Mesenchymal stem cell (in vitro differentiated cells and primary cell): ENCODE measurements at regions not wholly inside any gene's neighbourhood (a gene's known extent, or its start where the extent isn't known, plus 50 kb on each side); places are given as distances from the start of the nearest gene placed in this dataset.

ENCODE experiments used
- DNase-seq: peaks from one replicate; pipeline ENCODE4 v3.0.0-alpha.2; 2013
- H2AFZ ChIP-seq: one replicate; pipeline ENCODE4 v1.6.1; 2013; ENCODE audit warnings: low read depth, mild to moderate bottlenecking, control low read depth, inconsistent platforms, low read length, moderate library complexity
- H2AK5ac ChIP-seq: 2 replicates; pipeline ENCODE4 v1.6.1; 2013; ENCODE audit warnings: low read length, moderate library complexity, mild to moderate bottlenecking, inconsistent platforms; ENCODE audit not compliant: severe bottlenecking
- H2BK120ac ChIP-seq: one replicate; pipeline ENCODE4 v1.6.1; 2013; ENCODE audit warnings: low read depth, mild to moderate bottlenecking, inconsistent platforms, low read length, moderate library complexity
- H2BK12ac ChIP-seq, 2 experiments: one replicate each; pipeline ENCODE4 v1.6.1; 2013; ENCODE audit warnings: inconsistent platforms in 2 of 2, low read length in 2 of 2, mild to moderate bottlenecking in 2 of 2, moderate library complexity in 2 of 2, control low read depth in 1 of 2
- H2BK15ac ChIP-seq: one replicate; pipeline ENCODE4 v1.6.1; 2013; ENCODE audit warnings: mild to moderate bottlenecking, low read depth, inconsistent platforms; ENCODE audit not compliant: poor library complexity, severe bottlenecking
- H2BK5ac ChIP-seq: 2 replicates; pipeline ENCODE4 v1.6.1; 2013; ENCODE audit warnings: low read depth, mild to moderate bottlenecking, low read length, control low read depth, inconsistent platforms; ENCODE audit not compliant: poor library complexity, severe bottlenecking
- H3K14ac ChIP-seq, 2 experiments: one replicate each; pipeline ENCODE4 v1.6.1; 2013; ENCODE audit warnings: inconsistent platforms in 2 of 2, low read length in 2 of 2, control low read depth in 1 of 2, mild to moderate bottlenecking in 1 of 2, moderate library complexity in 1 of 2
- H3K18ac ChIP-seq, 2 experiments: one replicate each; pipeline ENCODE4 v1.6.1; 2013; ENCODE audit warnings: inconsistent platforms in 2 of 2, low read length in 2 of 2, control low read depth in 1 of 2, low read depth in 1 of 2, mild to moderate bottlenecking in 1 of 2
- H3K23ac ChIP-seq, 2 experiments: one replicate each; pipeline ENCODE4 v1.6.1; 2013; ENCODE audit warnings: inconsistent platforms in 2 of 2, low read length in 2 of 2, mild to moderate bottlenecking in 2 of 2, moderate library complexity in 2 of 2, control low read depth in 1 of 2
- H3K27ac ChIP-seq: 2 replicates; pipeline ENCODE4 v1.5.1; 2013; ENCODE audit warnings: mild to moderate bottlenecking, moderate library complexity, low read length, control low read depth, inconsistent platforms; ENCODE audit not compliant: poor library complexity, severe bottlenecking
- H3K27me3 ChIP-seq, 2 experiments: 2 replicates each; pipeline versions ENCODE4 v1.6.1 to v1.7.0; 2013; ENCODE audit warnings: low read length in 2 of 2, mild to moderate bottlenecking in 2 of 2, moderate library complexity in 2 of 2, control low read depth in 1 of 2, inconsistent platforms in 1 of 2; ENCODE audit not compliant: control insufficient read depth in 1 of 2, insufficient read depth in 1 of 2
- H3K36me3 ChIP-seq, 2 experiments: 2 replicates each; pipeline versions ENCODE4 v1.6.1 to v1.7.0; 2013; ENCODE audit warnings: low read length in 2 of 2, control low read depth in 1 of 2, inconsistent platforms in 1 of 2, low read depth in 1 of 2, mild to moderate bottlenecking in 1 of 2; ENCODE audit not compliant: insufficient read depth in 2 of 2, control insufficient read depth in 1 of 2
- H3K4ac ChIP-seq, 2 experiments: one replicate each; pipeline ENCODE4 v1.6.1; 2013; ENCODE audit warnings: inconsistent platforms in 2 of 2, low read length in 2 of 2, mild to moderate bottlenecking in 2 of 2, moderate library complexity in 2 of 2, control low read depth in 1 of 2, low read depth in 1 of 2
- H3K4me1 ChIP-seq: 2 replicates; pipeline ENCODE4 v1.6.1; 2013; ENCODE audit warnings: low read depth, low read length, control low read depth; ENCODE audit not compliant: control insufficient read depth, insufficient read depth
- H3K4me2 ChIP-seq: 2 replicates; pipeline ENCODE4 v1.6.1; 2013; ENCODE audit warnings: low read length, mild to moderate bottlenecking, inconsistent platforms; ENCODE audit not compliant: poor library complexity, severe bottlenecking
- H3K4me3 ChIP-seq, 2 experiments: 2 replicates each; pipeline versions ENCODE4 v1.5.1 to v1.7.0; 2013; ENCODE audit warnings: low read length in 2 of 2, mild to moderate bottlenecking in 2 of 2, control low read depth in 1 of 2, low read depth in 1 of 2; ENCODE audit not compliant: insufficient read depth in 1 of 2
- H3K79me1 ChIP-seq: replicated peaks from 2 replicates; pipeline ENCODE4 v1.6.1; 2013; ENCODE audit warnings: mild to moderate bottlenecking, control low read depth, low read length, inconsistent platforms; ENCODE audit not compliant: poor library complexity, severe bottlenecking
- H3K9ac ChIP-seq: 2 replicates; pipeline ENCODE4 v1.7.0; 2013; ENCODE audit warnings: mild to moderate bottlenecking, low read length, moderate library complexity
- H3K9me3 ChIP-seq: 2 replicates; pipeline ENCODE4 v1.7.0; 2013; ENCODE audit warnings: mild to moderate bottlenecking, low read length; ENCODE audit not compliant: control insufficient read depth
- H4K8ac ChIP-seq: one replicate; pipeline ENCODE4 v1.6.1; 2013; ENCODE audit warnings: inconsistent platforms, mild to moderate bottlenecking, low read length, moderate library complexity
- H4K91ac ChIP-seq: one replicate; pipeline ENCODE4 v1.6.1; 2013; ENCODE audit warnings: mild to moderate bottlenecking, low read length, inconsistent platforms
- WGBS: methylation state at CpG from one replicate; pipeline ENCODE4 v1.1.7; 2013; ENCODE audit warnings: mixed read lengths; 5-methylcytosine and 5-hydroxymethylcytosine counted together

GRCh38 chrX:22889819-22890218 lies 109.9 kb upstream of the DDX53 start:
- no peaks in the 10 kb centered on the region for H3K4me1 ChIP-seq
- no peaks in the 10 kb centered on the region for H3K36me3 ChIP-seq
- H2AK5ac ChIP-seq = no peak overlapping the region
- 31% methylated on average over 3 of the region's 3 CpGs for WGBS
- no peak overlapping the region for H2BK12ac ChIP-seq
- H3K79me1 ChIP-seq = no peaks in the 10 kb centered on the region
- H3K9ac ChIP-seq = no peak overlapping the region
- no peak overlapping the region for H3K4ac ChIP-seq
- no peak overlapping the region for H2BK5ac ChIP-seq
- H3K23ac ChIP-seq = no peak overlapping the region
- no peak overlapping the region for H3K4me2 ChIP-seq
- H4K91ac ChIP-seq = no peak overlapping the region
- H2BK120ac ChIP-seq = no peak overlapping the region
- no peak overlapping the region for H3K4me3 ChIP-seq
- H2AFZ ChIP-seq = no peak overlapping the region
- H3K18ac ChIP-seq = no peak overlapping the region
- no peaks in the 10 kb centered on the region for H3K27me3 ChIP-seq
- H4K8ac ChIP-seq = peak overlapping the region; percentile 41
- no peak overlapping the region for H3K14ac ChIP-seq
- no peaks in the 10 kb centered on the region for H3K9me3 ChIP-seq
- H3K27ac ChIP-seq = no peak overlapping the region
- no peak overlapping the region for H2BK15ac ChIP-seq
- no peak for DNase-seq

- no peak overlapping the region for H3K4ac ChIP-seq
- H2BK15ac ChIP-seq = no peak overlapping the region
- H3K14ac ChIP-seq = no peak overlapping the region
- no peaks in the 10 kb centered on the region for H3K79me1 ChIP-seq
- H3K23ac ChIP-seq = no peak overlapping the region
- H4K8ac ChIP-seq = no peak overlapping the region
- H2AFZ ChIP-seq = no peak overlapping the region
- no peak overlapping the region for H4K91ac ChIP-seq
- H3K27me3 ChIP-seq = no peaks in the 10 kb centered on the region
- DNase-seq = no peak
- H3K27ac ChIP-seq = no peak overlapping the region
- no peak overlapping the region for H2BK5ac ChIP-seq
- no peaks in the 10 kb centered on the region for H3K4me1 ChIP-seq
- H3K4me3 ChIP-seq = no peak overlapping the region
- 73% methylated on average over 1 of the region's 3 CpGs for WGBS
- no peaks in the 10 kb centered on the region for H3K36me3 ChIP-seq
- H3K4me2 ChIP-seq = no peak overlapping the region
- no peak overlapping the region for H3K9ac ChIP-seq
- H3K18ac ChIP-seq = no peak overlapping the region
- no peak overlapping the region for H2AK5ac ChIP-seq
- H2BK120ac ChIP-seq = no peak overlapping the region
- no peaks in the 10 kb centered on the region for H3K9me3 ChIP-seq
- H2BK12ac ChIP-seq = no peak overlapping the region
Measured at GRCh38 chrX:22912616-22913015, 87.1 kb upstream of the DDX53 start.

GRCh38 chrX:22922961-22923360 lies 76.8 kb upstream of the DDX53 start:
- Histone ChIP-seq H2BK12ac (no peak overlapping the region), H2BK120ac (no peak overlapping the region), H4K91ac (no peak overlapping the region), H2AFZ (no peak overlapping the region), H3K36me3 (no peaks in the 10 kb centered on the region), H3K4me2 (no peak overlapping the region), H3K4ac (no peak overlapping the region), H3K14ac (no peak overlapping the region), H3K27ac (no peak overlapping the region), H3K18ac (no peak overlapping the region), H2BK15ac (no peak overlapping the region), H3K79me1 (no peaks in the 10 kb centered on the region), H2BK5ac (no peak overlapping the region), H2AK5ac (no peak overlapping the region), H3K9ac (no peak overlapping the region), H3K9me3 (no peaks in the 10 kb centered on the region), H3K4me3 (no peak overlapping the region), H3K4me1 (no peaks in the 10 kb centered on the region), H3K27me3 (no peaks in the 10 kb centered on the region), H4K8ac (no peak overlapping the region), H3K23ac (no peak overlapping the region)
- 76% methylated on average over 5 of the region's 5 CpGs for WGBS
- DNase-seq = peak; percentile 47

DNA sequence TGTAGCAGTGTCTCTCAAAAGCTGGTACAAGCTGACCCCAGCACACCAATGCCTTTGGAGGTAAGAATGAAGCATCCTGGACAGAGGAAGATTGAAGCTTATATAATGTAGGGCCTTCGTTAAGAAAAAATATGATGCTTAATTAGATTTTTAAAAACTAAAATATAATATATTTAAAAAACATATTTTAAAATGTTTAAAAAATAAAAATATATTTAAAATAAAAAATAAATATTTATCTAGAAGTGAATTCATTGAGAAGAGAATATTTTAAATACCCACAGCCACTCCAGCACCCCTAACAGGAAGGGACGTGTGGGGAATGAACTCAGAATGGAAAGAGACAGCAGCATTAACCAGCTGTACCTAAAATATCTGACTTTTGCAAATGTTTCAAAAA lies 65.1 kb upstream of the DDX53 start:
- Histone ChIP-seq H3K27me3 (no peaks in the 10 kb centered on the region), H3K18ac (no peak overlapping the region), H3K4me2 (no peak overlapping the region), H3K23ac (no peak overlapping the region), H2BK5ac (no peak overlapping the region), H3K14ac (no peak overlapping the region), H2AFZ (no peak overlapping the region), H3K36me3 (no peaks in the 10 kb centered on the region), H3K9me3 (no peaks in the 10 kb centered on the region), H3K4me1 (no peaks in the 10 kb centered on the region), H4K91ac (no peak overlapping the region), H2BK12ac (no peak overlapping the region), H3K27ac (no peak overlapping the region), H3K9ac (no peak overlapping the region), H3K4me3 (no peak overlapping the region), H2BK15ac (no peak overlapping the region), H4K8ac (no peak overlapping the region), H3K4ac (no peak overlapping the region), H2BK120ac (no peak overlapping the region), H2AK5ac (no peak overlapping the region), H3K79me1 (no peaks in the 10 kb centered on the region)
- no peak for DNase-seq
- WGBS = no CpG with 5 or more reads among the region's 2 CpGs
